Urinary bladder (tissue), 3 donors: ENCODE measurements at regions not wholly inside any gene's neighbourhood (a gene's known extent, or its start where the extent isn't known, plus 50 kb on each side); places are given as distances from the start of the nearest gene placed in this dataset.

Experiments used
- DNase-seq: peaks from one replicate; pipeline ENCODE4 v3.0.0-alpha.2; 2015; ENCODE audit errors: extremely low spot score
- H3K27ac ChIP-seq: one replicate; pipeline ENCODE4 v1.5.1; 2013; ENCODE audit warnings: low read depth, mild to moderate bottlenecking, moderate library complexity
- H3K36me3 ChIP-seq: one replicate; pipeline ENCODE4 v1.6.1; 2013; ENCODE audit warnings: mild to moderate bottlenecking, moderate library complexity; ENCODE audit not compliant: insufficient read depth
- H3K4me1 ChIP-seq: one replicate; pipeline ENCODE4 v1.6.1; 2013; ENCODE audit warnings: mild to moderate bottlenecking, moderate library complexity; ENCODE audit not compliant: insufficient read depth
- H3K4me3 ChIP-seq: one replicate; pipeline ENCODE4 v1.5.1; 2013; ENCODE audit warnings: low read depth, low read length
- WGBS: extraction: QIAGEN DNeasy Blood & Tissue Kit; methylation state at CpG from one replicate; pipeline ENCODE4 v1.1.7; 2013; 5-methylcytosine and 5-hydroxymethylcytosine counted together
- donor health status: healthy with polysubstance abuse.
- donor health status: healthy.

GRCh38 chr2:57859755-57860154, 186.9 kb upstream of the VRK2 start:
- Histone ChIP-seq H3K4me3 (no peak overlapping the region), H3K36me3 (no peaks in the 10 kb centered on the region), H3K27ac (no peak overlapping the region), H3K4me1 (no peaks in the 10 kb centered on the region)
- no peak for DNase-seq
- WGBS, result 86% methylated on average over 2 of the region's 2 CpGs

GRCh38 chr2:57862153-57862552, 184.5 kb upstream of the VRK2 start:
- no peak overlapping the region for H3K27ac ChIP-seq
- H3K36me3 ChIP-seq, result no peaks in the 10 kb centered on the region
- H3K4me3 ChIP-seq, result no peak overlapping the region
- 76% methylated on average over 2 of the region's 2 CpGs for WGBS
- DNase-seq, result no peak
- H3K4me1 ChIP-seq, result no peaks in the 10 kb centered on the region

DNA sequence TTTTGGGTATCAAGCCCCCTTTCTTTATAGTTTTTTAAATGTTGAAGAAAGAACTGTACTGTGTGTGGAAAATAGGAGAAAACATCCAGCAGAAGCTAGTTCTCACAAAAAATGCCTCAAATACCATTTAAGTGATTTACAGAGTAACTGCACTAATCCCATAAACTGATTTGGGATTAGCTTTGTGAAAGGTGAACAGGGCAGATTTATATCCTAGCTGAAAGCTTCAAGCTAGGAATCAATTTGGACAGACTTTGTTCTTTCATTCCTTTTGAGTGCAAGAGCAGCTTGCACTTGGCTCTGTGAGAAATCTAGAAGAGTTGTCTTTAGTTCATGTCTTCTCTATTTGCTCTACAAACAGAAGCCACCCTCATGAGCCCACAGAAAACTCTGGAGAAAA, 183.9 kb upstream of the VRK2 start:
- no peaks in the 10 kb centered on the region for H3K36me3 ChIP-seq
- H3K4me3 ChIP-seq, result no peak overlapping the region
- H3K27ac ChIP-seq, result no peak overlapping the region

DNA sequence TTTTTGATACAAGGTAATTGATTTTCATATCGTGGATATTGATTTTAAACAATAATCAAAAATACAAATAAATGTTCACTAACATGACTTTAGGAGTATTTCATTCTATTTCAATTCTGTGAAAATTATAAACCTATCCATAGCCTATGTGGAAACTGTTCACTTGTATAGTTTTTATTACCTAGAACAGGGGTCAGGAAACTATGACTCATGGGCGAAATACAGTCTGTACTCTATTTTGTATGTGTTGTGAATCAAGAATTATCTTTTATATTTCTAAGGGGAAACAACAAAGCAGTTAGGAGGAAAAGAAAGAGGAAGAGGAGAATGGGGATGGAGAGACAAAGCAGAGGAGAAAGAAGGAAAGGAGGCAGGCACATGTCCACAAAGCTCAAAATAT, 181.7 kb upstream of the VRK2 start:
- Histone ChIP-seq H3K4me1 (no peaks in the 10 kb centered on the region), H3K36me3 (no peaks in the 10 kb centered on the region), H3K4me3 (no peak overlapping the region), H3K27ac (no peak overlapping the region)
- no peak for DNase-seq
- 92% methylated on average over 2 of the region's 2 CpGs for WGBS

More for the DNA sequence above, 183.9 kb upstream of the VRK2 start:
- H3K4me1 ChIP-seq, result no peaks in the 10 kb centered on the region
- no peak for DNase-seq

DNA sequence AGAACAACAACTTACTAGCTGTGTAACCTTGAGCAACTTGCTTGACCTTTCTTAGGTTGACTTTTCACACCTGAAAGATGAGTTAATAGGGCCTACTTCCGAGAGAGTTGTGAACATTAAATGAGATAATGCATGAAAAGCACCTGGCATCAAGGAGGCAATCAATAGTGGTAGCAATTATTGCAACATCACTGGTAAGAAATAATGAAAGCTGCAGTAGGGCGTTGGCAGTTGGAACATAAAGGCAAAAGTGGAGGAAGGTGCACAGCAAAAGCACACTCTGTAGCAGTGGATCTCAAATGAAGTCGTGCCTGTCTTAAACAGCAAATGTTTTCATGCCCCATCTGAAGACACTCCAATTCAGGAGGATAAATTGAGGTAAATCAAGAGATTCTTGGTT, 178.9 kb upstream of the VRK2 start:
- no peaks in the 10 kb centered on the region for H3K36me3 ChIP-seq
- WGBS, result 92% methylated on average over 3 of the region's 3 CpGs
- no peak for DNase-seq

GRCh38 chr2:57868619-57869139, 177.9 kb upstream of the VRK2 start:
- no peak for DNase-seq
- Histone ChIP-seq H3K27ac (no peak overlapping the region), H3K4me3 (no peak overlapping the region), H3K36me3 (no peaks in the 10 kb centered on the region), H3K4me1 (no peaks in the 10 kb centered on the region)

More for the DNA sequence above, 178.9 kb upstream of the VRK2 start:
- Histone ChIP-seq H3K4me3 (no peak overlapping the region), H3K4me1 (no peaks in the 10 kb centered on the region), H3K27ac (no peak overlapping the region)

GRCh38 chr2:57869758-57870344, 176.8 kb upstream of the VRK2 start:
- H3K36me3 ChIP-seq, result no peaks in the 10 kb centered on the region
- 55% methylated on average over 12 of the region's 12 CpGs for WGBS
- DNase-seq, result no peak
- H3K4me1 ChIP-seq, result no peaks in the 10 kb centered on the region
- H3K27ac ChIP-seq, result no peak overlapping the region
- no peak overlapping the region for H3K4me3 ChIP-seq

DNA sequence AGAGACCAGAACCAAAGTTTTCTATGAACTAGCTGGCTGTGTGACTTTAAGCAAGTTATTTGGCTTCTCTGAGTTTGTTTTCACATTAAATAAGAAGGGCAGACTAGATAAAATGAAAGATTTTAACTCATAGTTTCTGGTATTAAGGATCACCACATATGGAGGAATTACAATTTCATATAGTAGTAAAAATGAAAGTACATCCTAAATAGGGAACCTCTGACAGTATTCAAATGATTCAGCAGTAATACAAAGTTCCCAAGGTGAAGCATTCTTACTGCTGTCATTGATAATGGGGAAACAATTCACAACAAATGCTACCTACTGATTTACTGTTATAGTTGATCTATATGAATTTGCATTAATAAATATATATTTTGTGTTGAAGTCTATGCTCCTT, 170.3 kb upstream of the VRK2 start:
- H3K4me3 ChIP-seq, result no peak overlapping the region
- H3K27ac ChIP-seq, result no peak overlapping the region
- no peak for DNase-seq

DNA sequence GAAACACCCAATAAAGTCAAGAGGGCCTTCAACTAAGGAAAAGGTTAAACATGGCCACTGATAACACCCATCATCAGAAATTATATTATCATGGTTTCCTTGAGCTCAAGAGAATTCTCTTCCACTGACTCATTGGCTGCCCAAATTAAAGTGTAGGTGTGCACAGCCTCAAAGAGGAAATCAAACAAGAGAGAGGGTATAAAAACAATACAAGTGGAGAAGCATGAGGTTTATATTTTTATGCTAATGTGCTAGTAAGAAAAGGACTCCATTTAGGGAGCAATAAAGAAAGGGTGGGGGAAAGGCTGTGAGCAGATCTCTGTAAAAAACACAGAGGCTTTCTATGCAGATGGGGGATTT, 168.8 kb upstream of the VRK2 start:
- Histone ChIP-seq H3K36me3 (no peaks in the 10 kb centered on the region), H3K4me3 (no peak overlapping the region), H3K27ac (no peak overlapping the region), H3K4me1 (no peaks in the 10 kb centered on the region)
- DNase-seq, result no peak

More for the DNA sequence above, 170.3 kb upstream of the VRK2 start:
- no peaks in the 10 kb centered on the region for H3K36me3 ChIP-seq
- H3K4me1 ChIP-seq, result no peaks in the 10 kb centered on the region

- H3K4me1 ChIP-seq, result no peaks in the 10 kb centered on the region
- no peak overlapping the region for H3K27ac ChIP-seq
- no peak for DNase-seq
- WGBS, result 28% methylated on average over 11 of the region's 11 CpGs
- no peaks in the 10 kb centered on the region for H3K36me3 ChIP-seq
- H3K4me3 ChIP-seq, result no peak overlapping the region
Observed at GRCh38 chr2:57878171-57878865, 168.3 kb upstream of the VRK2 start.

DNA sequence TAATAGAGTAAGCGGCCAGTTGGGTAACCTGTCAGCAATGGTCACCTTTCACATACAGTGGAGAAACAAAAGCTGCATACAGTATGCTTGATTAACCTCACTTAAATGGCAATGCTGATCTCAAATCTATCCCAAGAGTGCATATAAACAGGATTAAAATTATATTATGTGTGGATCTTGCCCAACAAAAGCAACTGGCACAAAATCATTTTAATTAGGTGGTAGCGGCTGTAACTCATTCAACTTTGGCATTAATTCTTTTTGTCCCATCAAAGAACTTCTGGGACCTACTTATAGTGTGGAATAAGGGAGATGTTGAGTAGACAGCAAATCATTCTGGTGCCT, 167.8 kb upstream of the VRK2 start:
- no peak overlapping the region for H3K27ac ChIP-seq
- H3K4me1 ChIP-seq, result no peaks in the 10 kb centered on the region
- no peak for DNase-seq
- no peaks in the 10 kb centered on the region for H3K36me3 ChIP-seq
- H3K4me3 ChIP-seq, result no peak overlapping the region
- WGBS, result 66% methylated on average over 2 of the region's 2 CpGs

- Histone ChIP-seq H3K4me3 (no peak overlapping the region), H3K36me3 (no peaks in the 10 kb centered on the region), H3K27ac (no peak overlapping the region), H3K4me1 (no peaks in the 10 kb centered on the region)
- DNase-seq, result no peak
- 84% methylated on average over 4 of the region's 4 CpGs for WGBS
Observed at GRCh38 chr2:57880446-57880845, 166.2 kb upstream of the VRK2 start.

DNA sequence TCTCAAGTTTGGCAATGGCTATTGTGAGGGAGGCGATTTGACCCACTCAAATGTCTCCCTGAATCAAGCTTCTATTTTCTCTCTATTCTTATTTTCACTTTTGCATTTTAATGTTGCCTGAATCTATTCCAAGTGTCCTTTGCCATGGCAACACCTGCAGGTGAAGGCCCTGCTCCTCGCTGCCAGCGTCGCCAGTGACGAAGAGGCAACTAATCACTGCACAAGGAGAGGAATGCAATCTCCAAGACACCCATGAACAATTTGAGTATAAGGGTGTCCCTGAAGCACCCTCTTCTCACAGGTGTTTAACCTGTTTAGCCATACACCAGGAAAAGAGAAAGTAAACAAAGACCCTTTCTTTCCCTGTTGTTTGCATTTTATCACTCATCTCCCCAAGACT, 165.6 kb upstream of the VRK2 start:
- H3K4me1 ChIP-seq, result no peaks in the 10 kb centered on the region
- no peak overlapping the region for H3K27ac ChIP-seq
- no peaks in the 10 kb centered on the region for H3K36me3 ChIP-seq
- WGBS, result 97% methylated on average over 5 of the region's 5 CpGs
- H3K4me3 ChIP-seq, result no peak overlapping the region
- DNase-seq, result no peak

DNA sequence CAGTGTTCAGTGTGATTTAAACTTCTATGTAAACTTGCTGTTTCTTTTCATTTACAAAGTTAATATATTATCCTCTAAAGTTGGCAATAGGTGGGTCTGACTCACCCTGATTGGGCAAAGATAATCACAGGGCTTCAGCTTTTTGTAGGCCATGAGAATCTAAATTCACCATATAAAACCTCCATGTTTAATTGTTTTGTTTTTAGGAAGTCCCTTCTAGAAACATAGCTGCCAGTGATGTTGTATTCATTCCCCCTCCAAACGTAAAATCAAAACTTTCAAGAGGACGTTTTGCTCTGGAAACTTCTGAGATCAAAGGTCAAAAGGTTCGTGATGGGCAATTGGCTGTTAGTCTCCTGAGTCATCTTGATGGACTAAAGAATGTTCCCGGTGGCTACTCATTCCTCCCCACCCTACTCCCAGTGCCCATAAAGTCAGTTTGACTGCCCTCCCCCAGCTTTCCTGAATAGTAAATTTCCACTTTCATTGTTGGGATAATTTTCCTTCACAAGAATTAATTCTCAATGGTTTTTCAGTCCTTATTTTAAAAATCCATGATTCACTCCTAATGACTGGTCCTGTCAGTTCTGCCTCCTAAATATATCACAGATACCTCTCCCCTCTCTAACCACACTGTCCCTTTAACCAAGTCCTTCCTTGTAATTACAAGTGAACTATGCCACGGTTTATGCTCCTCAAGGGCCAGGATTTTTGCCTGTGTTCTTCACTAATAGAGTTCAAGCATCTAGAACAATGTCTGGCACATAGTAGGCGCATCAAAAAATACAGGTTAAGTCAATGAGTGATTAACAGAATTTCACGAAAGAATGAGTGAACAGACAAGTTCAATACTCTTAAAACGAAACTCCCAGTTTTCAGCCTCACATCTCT, 164.4 kb upstream of the VRK2 start:
- H3K4me3 ChIP-seq, result no peak overlapping the region
- no peaks in the 10 kb centered on the region for H3K4me1 ChIP-seq
- H3K36me3 ChIP-seq, result no peaks in the 10 kb centered on the region
- 67% methylated on average over 8 of the region's 8 CpGs for WGBS
- H3K27ac ChIP-seq, result no peak overlapping the region
- no peak for DNase-seq
